Fibroblast of lung (primary cell): ENCODE measurements at regions not wholly inside any gene's neighbourhood (a gene's known extent, or its start where the extent isn't known, plus 50 kb on each side); places are given as distances from the start of the nearest gene placed in this dataset.

Experiments
- DNase-seq, 2 donors: peaks; one replicate each; pipeline versions ENCODE4 v3.0.0 to v3.0.0-alpha.2; 2010; ENCODE audit warnings: low read depth in 2 of 2
- H2AFZ ChIP-seq: 2 replicates; pipeline ENCODE4 v1.5.1; 2012; ENCODE audit warnings: low read length, control low read depth, inconsistent platforms
- H3K27ac ChIP-seq: 2 replicates; pipeline ENCODE4 v1.5.1; 2011; ENCODE audit warnings: low read length, control low read depth; ENCODE audit not compliant: insufficient read depth
- H3K27me3 ChIP-seq: 2 replicates; pipeline ENCODE4 v1.5.1; 2011; ENCODE audit warnings: mild to moderate bottlenecking, low read length; ENCODE audit not compliant: control insufficient read depth, insufficient read depth
- H3K36me3 ChIP-seq: 2 replicates; pipeline ENCODE4 v1.5.1; 2011; ENCODE audit warnings: low read length; ENCODE audit not compliant: control insufficient read depth, insufficient read depth
- H3K4me1 ChIP-seq: 2 replicates; pipeline ENCODE4 v1.5.1; 2011; ENCODE audit warnings: low read length; ENCODE audit not compliant: control insufficient read depth, insufficient read depth; ENCODE audit errors: extremely low read depth
- H3K4me2 ChIP-seq: 2 replicates; pipeline ENCODE4 v1.5.1; 2011; ENCODE audit warnings: low read length, control low read depth; ENCODE audit not compliant: insufficient read depth; ENCODE audit errors: extremely low read depth
- H3K4me3 ChIP-seq, 4 experiments: fragments of 200-600 bp in 1 of 4; sonication (generic) in 1 of 4; replicated peaks in 1 of 4; 2 replicates each; pipeline ENCODE4 v1.5.1; 2011 to 2016; ENCODE audit warnings: low read length in 4 of 4, low read depth in 3 of 4, mild to moderate bottlenecking in 3 of 4, control low read depth in 2 of 4, inconsistent platforms in 1 of 4, mixed read lengths in 1 of 4; ENCODE audit not compliant: insufficient read depth in 1 of 4; ENCODE audit errors: control extremely low read depth in 1 of 4
- H3K79me2 ChIP-seq: 2 replicates; pipeline ENCODE4 v1.5.1; 2012; ENCODE audit warnings: mild to moderate bottlenecking, low read length, inconsistent platforms; ENCODE audit not compliant: control insufficient read depth, insufficient read depth
- H3K9ac ChIP-seq: 2 replicates; pipeline ENCODE4 v1.5.1; 2011; ENCODE audit warnings: mild to moderate bottlenecking, low read length, control low read depth; ENCODE audit not compliant: insufficient read depth
- H3K9me3 ChIP-seq: 2 replicates; pipeline ENCODE4 v1.5.1; 2012; ENCODE audit warnings: low read depth, low read length; ENCODE audit not compliant: control insufficient read depth, insufficient read depth
- H4K20me1 ChIP-seq: 2 replicates; pipeline ENCODE4 v1.5.1; 2011; ENCODE audit warnings: low read length; ENCODE audit not compliant: control insufficient read depth, insufficient read depth; ENCODE audit errors: extremely low read depth
- CTCF ChIP-seq, 2 donors: IDR thresholded peaks in 1 of 2; conservative IDR thresholded peaks in 1 of 2; 1 replicate in 1 of 2; 2 replicates in 1 of 2; pipeline ENCODE4 v1.5.1; 2011 to 2012; ENCODE audit warnings: low read length in 2 of 2, control low read depth in 1 of 2, inconsistent platforms in 1 of 2, low read depth in 1 of 2, mild to moderate bottlenecking in 1 of 2
- EZH2 ChIP-seq: IDR thresholded peaks from 2 replicates; pipeline ENCODE4 v1.5.1; 2012; ENCODE audit warnings: low read length, control low read depth, mild to moderate bottlenecking; ENCODE audit errors: missing control alignments

- no peak overlapping the region for H3K9ac ChIP-seq
- H3K4me2 ChIP-seq: no peak overlapping the region
- H3K4me3 ChIP-seq: no peak overlapping the region
Observed at GRCh38 chr5:89929834-89930233, 479.7 kb downstream of the CETN3 start.

DNA sequence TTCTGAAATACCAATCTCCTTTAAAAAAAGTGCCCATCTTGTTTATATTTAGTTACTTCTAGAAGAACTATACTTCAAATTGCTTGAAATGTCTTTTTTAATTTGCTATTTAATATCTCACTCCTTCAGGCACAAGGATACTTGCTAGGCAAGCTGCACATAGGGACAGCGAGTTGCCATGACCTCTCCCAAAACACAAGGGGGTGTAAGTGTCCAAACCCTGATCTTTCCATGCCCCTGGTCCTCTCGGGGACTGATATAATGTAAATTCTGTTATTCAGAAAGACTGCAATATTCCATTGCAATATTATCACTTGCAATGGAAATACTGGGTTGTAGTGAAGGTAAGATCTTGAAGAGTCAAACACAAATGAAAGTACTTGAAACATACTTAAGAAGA lies 480.4 kb downstream of the CETN3 start:
- Histone ChIP-seq H3K4me3 (no peak overlapping the region), H3K36me3 (no peaks in the 10 kb centered on the region), H3K27ac (no peak overlapping the region), H3K27me3 (no peaks in the 10 kb centered on the region), H3K9ac (no peak overlapping the region), H3K9me3 (no peaks in the 10 kb centered on the region), H3K4me1 (no peaks in the 10 kb centered on the region), H4K20me1 (no peaks in the 10 kb centered on the region), H3K79me2 (no peaks in the 10 kb centered on the region), H2AFZ (no peak overlapping the region), H3K4me2 (no peak overlapping the region)
- TF ChIP-seq EZH2: no peak
- TF ChIP-seq CTCF (conservative IDR thresholded peaks at IDR 0.05 in 1 of 2, IDR thresholded peaks at IDR 0.05 in 1 of 2; ENCODE audit: low read depth in 1 of 2, low read length in 2 of 2): no peak
- no peak for DNase-seq

More at GRCh38 chr5:89929834-89930233, 479.7 kb downstream of the CETN3 start:
- no peaks in the 10 kb centered on the region for H3K9me3 ChIP-seq
- H3K4me1 ChIP-seq: no peaks in the 10 kb centered on the region
- no peaks in the 10 kb centered on the region for H3K79me2 ChIP-seq
- no peak for TF ChIP-seq CTCF (conservative IDR thresholded peaks at IDR 0.05 in 1 of 2, IDR thresholded peaks at IDR 0.05 in 1 of 2; ENCODE audit: low read depth in 1 of 2, low read length in 2 of 2)
- TF ChIP-seq EZH2: no peak
- no peak overlapping the region for H3K27ac ChIP-seq
- H3K36me3 ChIP-seq: no peaks in the 10 kb centered on the region
- peak in 1 of 2 donors; percentile 13 for DNase-seq
- no peaks in the 10 kb centered on the region for H3K27me3 ChIP-seq
- no peak overlapping the region for H2AFZ ChIP-seq
- H4K20me1 ChIP-seq: no peaks in the 10 kb centered on the region

- no peaks in the 10 kb centered on the region for H3K36me3 ChIP-seq
- no peaks in the 10 kb centered on the region for H3K9me3 ChIP-seq
- H2AFZ ChIP-seq: no peak overlapping the region
- H3K9ac ChIP-seq: no peak overlapping the region
- no peak overlapping the region for H3K4me2 ChIP-seq
- H4K20me1 ChIP-seq: no peaks in the 10 kb centered on the region
- TF ChIP-seq EZH2: no peak
- no peak for TF ChIP-seq CTCF (conservative IDR thresholded peaks at IDR 0.05 in 1 of 2, IDR thresholded peaks at IDR 0.05 in 1 of 2; ENCODE audit: low read depth in 1 of 2, low read length in 2 of 2)
- H3K79me2 ChIP-seq: no peaks in the 10 kb centered on the region
- H3K27me3 ChIP-seq: no peaks in the 10 kb centered on the region
- no peak overlapping the region for H3K27ac ChIP-seq
- H3K4me1 ChIP-seq: no peaks in the 10 kb centered on the region
- no peak for DNase-seq
- no peak overlapping the region for H3K4me3 ChIP-seq
Observed at GRCh38 chr5:89922161-89922560, 487.4 kb downstream of the CETN3 start.
